Progenitor cell of endocrine pancreas (in vitro differentiated cells): ENCODE measurements at regions not wholly inside any gene's neighbourhood (a gene's known extent, or its start where the extent isn't known, plus 50 kb on each side); places are given as distances from the start of the nearest gene placed in this dataset.

Experiments
- DNase-seq: peaks from one replicate; pipeline ENCODE4 v3.0.0; 2021; ENCODE audit warnings: low spot score; ENCODE audit not compliant: unreplicated experiment
- H3K27ac Mint-ChIP-seq: 2 replicates; pipeline ENCODE4 v1.8.0; 2021; ENCODE audit warnings: mild to moderate bottlenecking, moderate library complexity, mixed read lengths
- H3K27me3 Mint-ChIP-seq: 2 replicates; pipeline ENCODE4 v1.8.0; 2021; ENCODE audit warnings: mixed read lengths
- H3K36me3 Mint-ChIP-seq: 2 replicates; pipeline ENCODE4 v1.8.0; 2022; ENCODE audit warnings: mixed read lengths; ENCODE audit not compliant: insufficient read depth
- H3K4me1 Mint-ChIP-seq: 2 replicates; pipeline ENCODE4 v1.8.0; 2021; ENCODE audit warnings: low read depth, mixed read lengths
- H3K4me3 Mint-ChIP-seq: 2 replicates; pipeline ENCODE4 v1.8.0; 2021; ENCODE audit warnings: low read depth, mild to moderate bottlenecking, moderate library complexity, mixed read lengths
- H3K9me3 Mint-ChIP-seq: 2 replicates; pipeline ENCODE4 v1.8.0; 2021; ENCODE audit warnings: low read depth, mixed read lengths
- TF ChIP-seq, protein P1 (sequence below): fragments of 200-600 bp; sonication (generic); IDR thresholded peaks from one replicate; pipeline ENCODE4 v1.5.0; 2021; ENCODE audit warnings: antibody characterized with exemption, mild to moderate bottlenecking; ENCODE audit not compliant: unreplicated experiment

DNA sequence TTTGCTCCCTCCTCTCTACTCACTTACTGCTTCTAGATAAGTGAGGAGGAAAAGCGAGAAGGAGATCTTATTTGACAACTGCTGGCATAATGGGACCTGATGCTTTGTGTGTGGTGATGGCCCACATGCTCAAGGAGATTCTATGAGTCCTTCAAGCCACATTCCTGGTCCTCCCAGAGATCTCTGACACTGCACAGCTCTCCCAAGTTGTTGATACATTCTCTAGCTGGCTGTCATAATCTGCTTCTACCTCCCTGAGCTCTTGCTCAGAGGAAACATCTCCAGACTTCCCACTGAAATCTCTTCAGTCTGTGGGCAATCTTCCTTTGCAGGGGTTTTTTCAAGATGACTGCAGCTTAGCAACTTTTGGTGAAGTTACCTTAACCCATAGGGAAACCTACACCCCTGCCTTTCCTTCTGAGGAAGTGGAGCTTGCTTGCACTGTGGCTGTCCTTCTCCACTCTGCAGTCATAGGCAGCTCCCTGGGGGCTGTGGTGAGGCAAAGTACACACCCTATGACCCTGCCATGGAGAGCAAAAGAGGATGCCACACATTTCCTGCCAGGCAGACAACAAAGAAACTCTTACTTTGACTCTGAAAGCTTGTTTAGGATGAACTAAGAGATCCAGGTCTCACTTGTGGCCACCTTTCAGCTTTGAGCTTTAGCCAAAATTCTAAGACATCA, 163.8 kb downstream of the TMEM38B start:
- no peak overlapping the region for H3K27ac Mint-ChIP-seq
- TF ChIP-seq, protein P1, sequence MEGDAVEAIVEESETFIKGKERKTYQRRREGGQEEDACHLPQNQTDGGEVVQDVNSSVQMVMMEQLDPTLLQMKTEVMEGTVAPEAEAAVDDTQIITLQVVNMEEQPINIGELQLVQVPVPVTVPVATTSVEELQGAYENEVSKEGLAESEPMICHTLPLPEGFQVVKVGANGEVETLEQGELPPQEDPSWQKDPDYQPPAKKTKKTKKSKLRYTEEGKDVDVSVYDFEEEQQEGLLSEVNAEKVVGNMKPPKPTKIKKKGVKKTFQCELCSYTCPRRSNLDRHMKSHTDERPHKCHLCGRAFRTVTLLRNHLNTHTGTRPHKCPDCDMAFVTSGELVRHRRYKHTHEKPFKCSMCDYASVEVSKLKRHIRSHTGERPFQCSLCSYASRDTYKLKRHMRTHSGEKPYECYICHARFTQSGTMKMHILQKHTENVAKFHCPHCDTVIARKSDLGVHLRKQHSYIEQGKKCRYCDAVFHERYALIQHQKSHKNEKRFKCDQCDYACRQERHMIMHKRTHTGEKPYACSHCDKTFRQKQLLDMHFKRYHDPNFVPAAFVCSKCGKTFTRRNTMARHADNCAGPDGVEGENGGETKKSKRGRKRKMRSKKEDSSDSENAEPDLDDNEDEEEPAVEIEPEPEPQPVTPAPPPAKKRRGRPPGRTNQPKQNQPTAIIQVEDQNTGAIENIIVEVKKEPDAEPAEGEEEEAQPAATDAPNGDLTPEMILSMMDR, result no peak
- H3K4me1 Mint-ChIP-seq, result no peaks in the 10 kb centered on the region
- no peaks in the 10 kb centered on the region for H3K27me3 Mint-ChIP-seq
- no peak overlapping the region for H3K4me3 Mint-ChIP-seq
- no peaks in the 10 kb centered on the region for H3K9me3 Mint-ChIP-seq
- no peak for DNase-seq
- H3K36me3 Mint-ChIP-seq, result no peaks in the 10 kb centered on the region

DNA sequence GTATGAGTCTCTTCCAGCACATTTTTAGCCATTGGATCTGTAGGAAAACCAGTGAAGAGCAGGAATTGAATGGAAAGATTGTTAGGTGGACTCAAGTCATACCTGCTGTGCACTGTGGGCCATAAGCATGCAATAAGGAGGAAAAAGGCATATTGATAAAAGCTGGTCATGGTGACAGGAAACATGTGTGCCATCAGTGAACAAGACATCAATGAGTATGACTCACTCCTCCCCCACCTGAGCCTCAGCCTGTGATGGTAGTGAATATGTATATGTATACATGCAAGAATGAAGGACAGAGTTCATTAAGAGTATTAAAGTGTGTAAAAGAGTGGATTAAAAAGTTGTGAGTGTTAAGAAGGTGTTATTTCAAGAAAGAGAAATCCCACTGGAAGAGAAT, 164.5 kb downstream of the TMEM38B start:
- Mint-ChIP-seq H3K27me3 (no peaks in the 10 kb centered on the region), H3K27ac (no peak overlapping the region), H3K4me1 (no peaks in the 10 kb centered on the region), H3K36me3 (no peaks in the 10 kb centered on the region), H3K4me3 (no peak overlapping the region), H3K9me3 (no peaks in the 10 kb centered on the region)
- DNase-seq, result no peak
- TF ChIP-seq, protein P1, result no peak

DNA sequence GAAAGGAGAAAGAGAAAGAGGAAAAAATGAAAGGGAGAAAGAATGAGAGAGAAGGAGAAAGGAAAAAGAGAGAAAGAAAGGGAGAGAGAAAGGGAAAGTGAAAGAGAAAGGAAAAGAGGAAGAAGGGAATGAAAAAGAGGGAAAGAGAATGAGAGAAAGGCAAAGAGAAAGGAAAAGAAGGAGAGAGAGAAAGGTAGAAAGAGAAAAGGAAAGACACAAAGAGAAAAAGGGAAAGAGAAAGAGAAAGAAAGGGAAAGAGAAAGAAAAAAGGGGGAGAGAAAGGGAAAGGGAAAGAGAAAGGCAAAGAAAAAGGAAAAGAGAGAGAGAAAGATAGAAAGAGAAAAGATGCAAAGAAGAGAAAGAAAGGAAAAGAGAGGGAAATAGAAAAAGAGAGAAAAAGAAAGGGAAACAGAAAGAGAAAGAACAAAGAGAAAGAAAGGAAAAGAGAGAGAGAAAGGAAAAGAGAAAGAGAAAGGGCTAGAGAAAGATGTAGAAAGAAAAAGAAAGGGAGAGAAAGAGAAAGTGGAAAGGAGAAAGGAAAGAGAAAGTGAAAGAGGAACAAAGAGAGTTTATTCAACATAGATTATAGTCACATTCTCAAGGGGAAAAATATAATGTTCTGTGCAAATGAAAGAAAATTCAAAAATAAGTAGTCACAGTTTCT, 165.2 kb downstream of the TMEM38B start:
- Mint-ChIP-seq H3K27ac (no peak overlapping the region), H3K27me3 (no peaks in the 10 kb centered on the region), H3K36me3 (no peaks in the 10 kb centered on the region), H3K4me3 (no peak overlapping the region), H3K9me3 (no peaks in the 10 kb centered on the region), H3K4me1 (no peaks in the 10 kb centered on the region)
- DNase-seq, result no peak
- TF ChIP-seq, protein P1, result no peak

DNA sequence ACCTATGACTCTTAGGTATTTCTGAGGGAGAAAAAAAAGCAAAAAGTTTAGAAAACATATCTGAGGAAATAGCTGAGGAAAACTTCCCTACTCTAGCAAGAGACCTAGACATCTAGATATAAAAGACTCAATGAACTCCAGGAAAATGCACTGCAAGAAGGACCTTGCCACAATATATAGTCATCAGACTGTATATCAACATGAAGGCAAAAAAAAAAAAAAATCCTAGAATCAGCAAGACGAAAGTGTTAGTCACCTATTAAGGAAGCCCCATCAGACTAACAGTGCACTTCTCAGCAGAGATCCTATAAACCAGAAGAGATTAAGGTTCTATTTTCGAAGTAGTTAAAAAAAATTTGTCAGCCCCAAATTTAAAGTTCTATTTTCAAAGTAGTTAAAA, 166.2 kb downstream of the TMEM38B start:
- no peak overlapping the region for H3K27ac Mint-ChIP-seq
- no peak for DNase-seq
- no peaks in the 10 kb centered on the region for H3K9me3 Mint-ChIP-seq
- no peak overlapping the region for H3K4me3 Mint-ChIP-seq
- TF ChIP-seq, protein P1, result no peak
- H3K36me3 Mint-ChIP-seq, result no peaks in the 10 kb centered on the region
- no peaks in the 10 kb centered on the region for H3K4me1 Mint-ChIP-seq
- H3K27me3 Mint-ChIP-seq, result no peaks in the 10 kb centered on the region

DNA sequence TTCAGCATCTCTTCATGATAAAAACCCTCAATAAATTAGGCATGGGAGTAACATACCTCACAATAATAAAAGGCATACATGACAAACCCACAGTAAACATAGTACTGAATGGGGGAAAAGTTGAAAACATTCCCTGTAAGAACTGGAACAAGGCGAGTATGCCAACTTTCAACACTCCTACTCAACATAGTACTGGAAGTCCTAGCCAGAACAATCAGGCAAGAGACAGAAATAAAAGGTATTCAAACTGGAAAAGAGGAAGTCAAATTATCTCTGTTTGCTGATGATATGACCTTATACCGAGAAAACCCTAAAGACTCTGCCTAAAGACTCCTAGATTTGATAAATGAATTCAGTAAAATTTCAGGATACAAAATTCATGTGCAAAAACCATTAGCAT, 167.6 kb downstream of the TMEM38B start:
- Mint-ChIP-seq H3K36me3 (no peaks in the 10 kb centered on the region), H3K4me1 (no peaks in the 10 kb centered on the region), H3K27me3 (no peaks in the 10 kb centered on the region), H3K4me3 (no peak overlapping the region), H3K9me3 (no peaks in the 10 kb centered on the region), H3K27ac (no peak overlapping the region)
- DNase-seq, result no peak
- TF ChIP-seq, protein P1, result no peak
